Type B pancreatic cell (in vitro differentiated cells): ENCODE measurements at regions not wholly inside any gene's neighbourhood (a gene's known extent, or its start where the extent isn't known, plus 50 kb on each side); places are given as distances from the start of the nearest gene placed in this dataset.

Source experiments
- DNase-seq: peaks from one replicate; pipeline ENCODE4 v3.0.0; 2021; ENCODE audit warnings: mixed read lengths; ENCODE audit not compliant: unreplicated experiment; ENCODE audit errors: extremely low spot score
- H3K27ac Mint-ChIP-seq: 2 replicates; pipeline ENCODE4 v1.8.0; 2021; ENCODE audit warnings: mild to moderate bottlenecking, mixed read lengths
- H3K27me3 Mint-ChIP-seq: 2 replicates; pipeline ENCODE4 v1.8.0; 2021; ENCODE audit warnings: mixed read lengths
- H3K36me3 Mint-ChIP-seq: 2 replicates; pipeline ENCODE4 v1.8.0; 2021; ENCODE audit warnings: mixed read lengths
- H3K4me1 Mint-ChIP-seq: one replicate; pipeline ENCODE4 v1.8.0; 2021; ENCODE audit warnings: mixed read lengths; ENCODE audit not compliant: unreplicated experiment
- H3K4me3 Mint-ChIP-seq: 2 replicates; pipeline ENCODE4 v1.8.0; 2021; ENCODE audit warnings: mild to moderate bottlenecking, mixed read lengths
- H3K9me3 Mint-ChIP-seq: 2 replicates; pipeline ENCODE4 v1.8.0; 2021; ENCODE audit warnings: mixed read lengths
- TF ChIP-seq, protein P1 (sequence below): fragments of 200-600 bp; sonication (generic); conservative IDR thresholded peaks from 2 replicates; pipeline ENCODE4 v1.5.0; 2021; ENCODE audit warnings: antibody characterized with exemption, mild to moderate bottlenecking

- H3K4me1 Mint-ChIP-seq: no peaks in the 10 kb centered on the region
- peaks cover 9% of the 10 kb centered on the region for H3K9me3 Mint-ChIP-seq
- DNase-seq: no peak
- TF ChIP-seq, protein P1, sequence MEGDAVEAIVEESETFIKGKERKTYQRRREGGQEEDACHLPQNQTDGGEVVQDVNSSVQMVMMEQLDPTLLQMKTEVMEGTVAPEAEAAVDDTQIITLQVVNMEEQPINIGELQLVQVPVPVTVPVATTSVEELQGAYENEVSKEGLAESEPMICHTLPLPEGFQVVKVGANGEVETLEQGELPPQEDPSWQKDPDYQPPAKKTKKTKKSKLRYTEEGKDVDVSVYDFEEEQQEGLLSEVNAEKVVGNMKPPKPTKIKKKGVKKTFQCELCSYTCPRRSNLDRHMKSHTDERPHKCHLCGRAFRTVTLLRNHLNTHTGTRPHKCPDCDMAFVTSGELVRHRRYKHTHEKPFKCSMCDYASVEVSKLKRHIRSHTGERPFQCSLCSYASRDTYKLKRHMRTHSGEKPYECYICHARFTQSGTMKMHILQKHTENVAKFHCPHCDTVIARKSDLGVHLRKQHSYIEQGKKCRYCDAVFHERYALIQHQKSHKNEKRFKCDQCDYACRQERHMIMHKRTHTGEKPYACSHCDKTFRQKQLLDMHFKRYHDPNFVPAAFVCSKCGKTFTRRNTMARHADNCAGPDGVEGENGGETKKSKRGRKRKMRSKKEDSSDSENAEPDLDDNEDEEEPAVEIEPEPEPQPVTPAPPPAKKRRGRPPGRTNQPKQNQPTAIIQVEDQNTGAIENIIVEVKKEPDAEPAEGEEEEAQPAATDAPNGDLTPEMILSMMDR: no peak
- H3K36me3 Mint-ChIP-seq: peaks cover 4% of the 10 kb centered on the region
- H3K27ac Mint-ChIP-seq: no peak overlapping the region
- peaks cover 21% of the 10 kb centered on the region for H3K27me3 Mint-ChIP-seq
- no peak overlapping the region for H3K4me3 Mint-ChIP-seq
Observed at GRCh38 chr7:17472518-17472917, 174.1 kb downstream of the AHR start.

DNA sequence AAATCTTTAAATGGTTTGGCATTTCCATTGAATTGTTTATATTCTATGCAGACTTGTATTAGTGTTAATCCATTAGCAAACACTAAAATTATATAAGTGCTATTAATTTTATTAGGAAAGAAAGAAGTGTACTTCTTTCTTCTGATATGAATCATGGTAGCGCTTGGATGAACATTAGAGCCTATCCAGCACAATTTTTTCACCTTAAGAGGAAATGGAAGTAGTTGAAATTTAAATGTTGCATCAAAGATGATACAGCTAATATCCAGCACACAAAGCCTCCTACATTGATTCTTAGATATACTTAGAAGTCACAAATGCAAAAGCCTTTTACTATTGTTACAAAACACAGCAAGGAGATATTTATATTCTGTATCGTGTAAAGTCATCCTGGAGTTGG is 174.5 kb downstream of the AHR start:
- H3K27me3 Mint-ChIP-seq: peaks cover 19% of the 10 kb centered on the region
- H3K36me3 Mint-ChIP-seq: peaks cover 4% of the 10 kb centered on the region
- peaks cover 9% of the 10 kb centered on the region for H3K9me3 Mint-ChIP-seq
- no peak for DNase-seq
- no peak overlapping the region for H3K4me3 Mint-ChIP-seq
- H3K4me1 Mint-ChIP-seq: no peaks in the 10 kb centered on the region
- TF ChIP-seq, protein P1: no peak
- no peak overlapping the region for H3K27ac Mint-ChIP-seq

GRCh38 chr7:17474724-17475344 is 176.4 kb downstream of the AHR start:
- Mint-ChIP-seq H3K9me3 (peaks cover 5% of the 10 kb centered on the region), H3K4me1 (no peaks in the 10 kb centered on the region), H3K4me3 (no peak overlapping the region), H3K27ac (no peak overlapping the region), H3K27me3 (peaks cover 7% of the 10 kb centered on the region), H3K36me3 (no peaks in the 10 kb centered on the region)
- no peak for DNase-seq
- TF ChIP-seq, protein P1: peak; percentile 51

DNA sequence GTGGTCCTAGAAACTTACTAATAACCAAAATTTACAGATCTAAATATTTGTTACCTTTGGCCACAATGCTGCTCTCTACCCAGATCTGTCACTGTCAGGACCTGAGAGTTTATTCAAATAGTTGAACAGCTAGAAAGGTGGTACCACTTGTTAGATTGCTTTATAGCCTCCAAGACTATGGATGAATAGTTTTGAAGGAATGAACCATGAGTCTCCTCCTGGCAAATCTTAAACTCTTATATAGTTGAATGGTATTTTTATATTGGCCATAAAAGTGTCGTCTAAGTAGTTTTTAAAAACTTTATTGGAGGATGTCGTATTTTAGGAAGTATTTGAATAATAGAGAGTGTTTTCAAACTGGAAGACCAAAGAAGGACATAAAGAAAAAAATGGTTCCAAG is 178.7 kb downstream of the AHR start:
- TF ChIP-seq, protein P1: no peak
- Mint-ChIP-seq H3K9me3 (peaks cover 5% of the 10 kb centered on the region), H3K4me3 (no peak overlapping the region), H3K36me3 (no peaks in the 10 kb centered on the region), H3K4me1 (no peaks in the 10 kb centered on the region), H3K27ac (no peak overlapping the region), H3K27me3 (peaks cover 3% of the 10 kb centered on the region)
- no peak for DNase-seq

DNA sequence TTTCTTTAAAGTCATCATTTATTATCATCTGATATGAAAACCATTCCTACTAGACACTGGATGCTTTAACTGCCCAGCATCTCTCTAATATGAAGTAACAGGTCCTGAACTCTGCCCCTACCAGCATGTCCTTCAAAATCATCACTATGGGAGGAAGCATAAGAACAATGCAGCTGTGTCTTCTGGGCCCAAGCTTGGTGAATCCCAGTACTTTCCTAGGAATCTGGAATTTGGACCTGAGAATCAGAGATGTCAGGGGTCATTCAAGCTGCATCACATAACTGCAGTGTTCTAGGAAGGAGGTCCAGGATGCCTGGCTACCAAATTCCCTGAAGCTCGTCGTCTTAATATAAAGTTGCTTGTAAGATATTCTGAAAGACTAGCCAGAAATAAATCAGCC is 182.7 kb downstream of the AHR start:
- no peaks in the 10 kb centered on the region for H3K9me3 Mint-ChIP-seq
- H3K27me3 Mint-ChIP-seq: no peaks in the 10 kb centered on the region
- no peak overlapping the region for H3K4me3 Mint-ChIP-seq
- no peak overlapping the region for H3K27ac Mint-ChIP-seq
- no peaks in the 10 kb centered on the region for H3K4me1 Mint-ChIP-seq
- TF ChIP-seq, protein P1: no peak
- no peaks in the 10 kb centered on the region for H3K36me3 Mint-ChIP-seq
- no peak for DNase-seq

DNA sequence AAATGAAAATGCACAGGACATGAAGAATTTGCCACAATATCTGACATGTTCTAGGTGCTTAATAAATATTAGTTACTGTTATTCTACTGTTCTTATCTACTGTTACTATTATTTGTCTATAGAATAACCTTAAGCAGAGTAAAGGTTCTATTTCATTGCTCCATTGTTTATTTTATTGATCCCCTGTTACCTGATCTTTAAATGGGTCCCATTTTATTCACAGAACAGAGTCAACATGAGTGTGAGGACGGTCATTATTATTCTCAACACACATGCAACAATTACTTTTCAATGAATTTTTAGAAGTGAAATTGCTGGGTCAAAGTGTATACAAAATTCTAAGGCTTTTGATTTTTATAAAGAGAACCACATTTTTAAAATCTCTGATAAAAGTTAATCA is 186.9 kb downstream of the AHR start:
- no peaks in the 10 kb centered on the region for H3K27me3 Mint-ChIP-seq
- H3K36me3 Mint-ChIP-seq: no peaks in the 10 kb centered on the region
- no peak for DNase-seq
- H3K9me3 Mint-ChIP-seq: peaks cover 7% of the 10 kb centered on the region
- TF ChIP-seq, protein P1: no peak
- H3K4me3 Mint-ChIP-seq: no peak overlapping the region
- no peak overlapping the region for H3K27ac Mint-ChIP-seq
- no peaks in the 10 kb centered on the region for H3K4me1 Mint-ChIP-seq
